ENCODE measurements at regions not wholly inside any gene's neighbourhood (a gene's known extent, or its start where the extent isn't known, plus 50 kb on each side); places are given as distances from the start of the nearest gene placed in this dataset.

- Histone ChIP-seq H3K9ac (ENCODE audit: insufficient read depth, low read length, poor library complexity, severe bottlenecking) (no peak overlapping the region), H3K4me3 (replicated peaks in 1 of 3; ENCODE audit: low read depth in 2 of 3, low read length in 3 of 3) (no peak overlapping the region), H3K4me2 (replicated peaks; ENCODE audit: extremely low read depth, low read length, poor library complexity, severe bottlenecking) (no peak overlapping the region), H3K79me2 (ENCODE audit: insufficient read depth, low read length) (no peaks in the 10 kb centered on the region), H3K27ac (ENCODE audit: low read depth in 1 of 2, low read length in 2 of 2) (no peak overlapping the region), H4K20me1 (ENCODE audit: insufficient read depth, low read length) (no peaks in the 10 kb centered on the region), H3K27me3 (ENCODE audit: control insufficient read depth in 2 of 2, insufficient read depth in 2 of 2, low read length in 2 of 2) (peaks cover 0 to 5% of the 10 kb centered on the region in 2 donors), H3K9me3 (replicated peaks in 1 of 2; ENCODE audit: control insufficient read depth in 1 of 2, insufficient read depth in 1 of 2, low read length in 2 of 2) (no peaks in the 10 kb centered on the region), H3K36me3 (replicated peaks in 1 of 2; ENCODE audit: control insufficient read depth in 1 of 2, insufficient read depth in 2 of 2, low read length in 2 of 2) (no peaks in the 10 kb centered on the region), H2AFZ (ENCODE audit: insufficient read depth, low read depth, low read length, poor library complexity, severe bottlenecking) (no peak overlapping the region), H3K4me1 (ENCODE audit: control insufficient read depth in 1 of 2, insufficient read depth in 2 of 2, low read length in 2 of 2) (no peaks in the 10 kb centered on the region)
- 94% methylated on average over 5 of the region's 6 CpGs for WGBS (ENCODE audit: insufficient coverage)
- no peak for TF ChIP-seq CTCF (IDR thresholded peaks at IDR 0.05)
- Mint-ChIP-seq H3K9me3 (no peaks in the 10 kb centered on the region), H3K36me3 (no peaks in the 10 kb centered on the region), H3K27ac (no peak overlapping the region), H3K4me1 (peaks cover 4% of the 10 kb centered on the region), H3K4me3 (no peak overlapping the region), H3K27me3 (ENCODE audit: low read depth in 3 of 3) (peaks cover 3 to 20% (median 6%) of the 10 kb centered on the region in 3 donors)
- no peak for DNase-seq
- intact Hi-C loops (cut with micrococcal nuclease) = no loop called here
Measured at GRCh38 chr6:43964659-43965570, 162.3 kb downstream of the MRPL14 start.

- no peak overlapping the region for H3K4me3 ChIP-seq (replicated peaks in 1 of 3; ENCODE audit: low read depth in 2 of 3, low read length in 3 of 3)
- H3K4me1 ChIP-seq (ENCODE audit: control insufficient read depth in 1 of 2, insufficient read depth in 2 of 2, low read length in 2 of 2) = no peaks in the 10 kb centered on the region
- WGBS (ENCODE audit: insufficient coverage) = 0% methylated on average over 1 of the region's 6 CpGs
- DNase-seq = no peak
- no peak overlapping the region for H2AFZ ChIP-seq (ENCODE audit: insufficient read depth, low read depth, low read length, poor library complexity, severe bottlenecking)
- no peak overlapping the region for H3K4me2 ChIP-seq (replicated peaks; ENCODE audit: extremely low read depth, low read length, poor library complexity, severe bottlenecking)
- Mint-ChIP-seq H3K27ac (no peak overlapping the region), H3K4me1 (peaks cover 4% of the 10 kb centered on the region), H3K36me3 (no peaks in the 10 kb centered on the region), H3K9me3 (peaks cover 0 to 1% (median 0%) of the 10 kb centered on the region in 7 donors), H3K27me3 (ENCODE audit: low read depth in 3 of 3) (peaks cover 7 to 24% (median 12%) of the 10 kb centered on the region in 3 donors), H3K4me3 (no peak overlapping the region)
- no peak overlapping the region for H3K9ac ChIP-seq (ENCODE audit: insufficient read depth, low read length, poor library complexity, severe bottlenecking)
- intact Hi-C loops (cut with micrococcal nuclease) = no loop called here
- peaks cover 0 to 5% of the 10 kb centered on the region in 2 donors for H3K27me3 ChIP-seq (ENCODE audit: control insufficient read depth in 2 of 2, insufficient read depth in 2 of 2, low read length in 2 of 2)
- no peaks in the 10 kb centered on the region for H3K79me2 ChIP-seq (ENCODE audit: insufficient read depth, low read length)
- H3K9me3 ChIP-seq (replicated peaks in 1 of 2; ENCODE audit: control insufficient read depth in 1 of 2, insufficient read depth in 1 of 2, low read length in 2 of 2) = no peaks in the 10 kb centered on the region
- TF ChIP-seq CTCF (IDR thresholded peaks at IDR 0.05) = no peak
- no peak overlapping the region for H3K27ac ChIP-seq (ENCODE audit: low read depth in 1 of 2, low read length in 2 of 2)
- H4K20me1 ChIP-seq (ENCODE audit: insufficient read depth, low read length) = no peaks in the 10 kb centered on the region
- H3K36me3 ChIP-seq (replicated peaks in 1 of 2; ENCODE audit: control insufficient read depth in 1 of 2, insufficient read depth in 2 of 2, low read length in 2 of 2) = no peaks in the 10 kb centered on the region
Measured at GRCh38 chr6:43963877-43964658, 163.2 kb downstream of the MRPL14 start.

All from CD14-positive monocyte (primary cell).